IMR-90 (cell line): ENCODE measurements at regions not wholly inside any gene's neighbourhood (a gene's known extent, or its start where the extent isn't known, plus 50 kb on each side); places are given as distances from the start of the nearest gene placed in this dataset.

Source experiments
- ATAC-seq: fragments of 200-7000 bp; cut with Tn5 transposase; 2 replicates; pipeline ENCODE4 v1.9.1; 2020; ENCODE audit warnings: low read depth, mild to moderate bottlenecking, moderate library complexity
- BruUV-seq: library from RNA; stranded (reverse); fragments of 400-500 nt; replicated peaks from 2 replicates; lab custom pipeline; 2021; lab: Mats Ljungman, UMichigan
- CTCF ChIA-PET: fragments of 300-600 bp; formaldehyde crosslinking; extraction: SDS; loops from one replicate; lab custom pipeline; 2021; ENCODE audit warnings: antibody characterized with exemption; lab: Yijun Ruan, JAX
- POLR2A ChIA-PET: fragments of 300-600 bp; sonication (Branson Sonifier 250); formaldehyde crosslinking; loops from one replicate; lab custom pipeline; 2022; ENCODE audit warnings: antibody characterized with exemption; ENCODE audit not compliant: unreplicated experiment; lab: Charles Lee
- DNase-seq: peaks from one replicate; pipeline ENCODE4 v3.0.0; 2013
- H2AFZ ChIP-seq: replicated peaks from 2 replicates; pipeline ENCODE3; 2013; ENCODE audit warnings: low read length, mild to moderate bottlenecking; ENCODE audit not compliant: poor library complexity
- H2AK5ac ChIP-seq: 2 replicates; pipeline ENCODE4 v1.6.1; 2013; ENCODE audit warnings: low read depth, low read length, inconsistent platforms
- H2AK9ac ChIP-seq: replicated peaks from 2 replicates; pipeline ENCODE3; 2013; ENCODE audit warnings: mild to moderate bottlenecking, low read depth, low read length, moderate library complexity; ENCODE audit not compliant: poor library complexity
- H2BK120ac ChIP-seq: 2 replicates; pipeline ENCODE4 v1.6.1; 2013; ENCODE audit warnings: low read depth, low read length, inconsistent platforms
- H2BK15ac ChIP-seq: 3 replicates; pipeline ENCODE4 v1.6.1; 2013; ENCODE audit warnings: low read depth, low read length, inconsistent platforms
- H2BK20ac ChIP-seq: 2 replicates; pipeline ENCODE4 v1.6.1; 2013; ENCODE audit warnings: low read depth, mild to moderate bottlenecking, inconsistent platforms, low read length, moderate library complexity
- H2BK5ac ChIP-seq: 2 replicates; pipeline ENCODE4 v1.6.1; 2013; ENCODE audit warnings: mild to moderate bottlenecking, low read depth, low read length, inconsistent platforms; ENCODE audit not compliant: poor library complexity, severe bottlenecking
- H3K14ac ChIP-seq: replicated peaks from 2 replicates; pipeline ENCODE4 v1.6.1; 2013; ENCODE audit warnings: low read depth, low read length, inconsistent platforms
- H3K18ac ChIP-seq: 2 replicates; pipeline ENCODE4 v1.6.1; 2013; ENCODE audit warnings: low read depth, low read length, control low read depth
- H3K23ac ChIP-seq: 2 replicates; pipeline ENCODE4 v1.6.1; 2013; ENCODE audit warnings: low read depth, low read length, inconsistent platforms
- H3K27ac ChIP-seq: 2 replicates; pipeline ENCODE4 v1.5.1; 2013; ENCODE audit warnings: mild to moderate bottlenecking, control low read depth, low read length; ENCODE audit not compliant: insufficient read depth
- H3K27me3 ChIP-seq: 2 replicates; pipeline ENCODE4 v1.6.1; 2013; ENCODE audit warnings: low read length; ENCODE audit not compliant: control insufficient read depth, insufficient read depth
- H3K36me3 ChIP-seq: 2 replicates; pipeline ENCODE4 v1.6.1; 2013; ENCODE audit warnings: low read length, mixed read lengths; ENCODE audit not compliant: control insufficient read depth, insufficient read depth
- H3K4ac ChIP-seq: 2 replicates; pipeline ENCODE4 v1.6.1; 2013; ENCODE audit warnings: low read depth, low read length, inconsistent platforms
- H3K4me1 ChIP-seq: 2 replicates; pipeline ENCODE4 v1.6.1; 2013; ENCODE audit warnings: low read length, mixed read lengths; ENCODE audit not compliant: control insufficient read depth, insufficient read depth
- H3K4me2 ChIP-seq: 2 replicates; pipeline ENCODE4 v1.6.1; 2013; ENCODE audit warnings: low read depth, mild to moderate bottlenecking, control low read depth, low read length, moderate library complexity
- H3K4me3 ChIP-seq: 2 replicates; pipeline ENCODE4 v1.5.1; 2013; ENCODE audit warnings: low read depth, mild to moderate bottlenecking, control low read depth, low read length, moderate library complexity; ENCODE audit not compliant: insufficient read depth
- H3K56ac ChIP-seq: 2 replicates; pipeline ENCODE4 v1.6.1; 2013; ENCODE audit warnings: low read length, inconsistent platforms; ENCODE audit not compliant: insufficient read depth; ENCODE audit errors: extremely low read depth
- H3K79me1 ChIP-seq, 2 experiments: 2 replicates each; pipeline ENCODE4 v1.6.1; 2013; ENCODE audit warnings: low read length in 2 of 2, inconsistent platforms in 1 of 2, low read depth in 1 of 2
- H3K9ac ChIP-seq: 2 replicates; pipeline ENCODE4 v1.6.1; 2013; ENCODE audit warnings: low read depth, low read length, control low read depth
- H3K9me1 ChIP-seq: 2 replicates; pipeline ENCODE4 v1.6.1; 2013; ENCODE audit warnings: low read length, inconsistent platforms; ENCODE audit not compliant: insufficient read depth
- H3K9me3 ChIP-seq: 2 replicates; pipeline ENCODE4 v1.6.1; 2013; ENCODE audit warnings: low read length; ENCODE audit not compliant: control insufficient read depth, insufficient read depth
- H4K20me1 ChIP-seq: 2 replicates; pipeline ENCODE4 v1.6.1; 2013; ENCODE audit warnings: low read length, inconsistent platforms; ENCODE audit not compliant: insufficient read depth
- H4K5ac ChIP-seq: 2 replicates; pipeline ENCODE4 v1.6.1; 2013; ENCODE audit warnings: mild to moderate bottlenecking, low read depth, low read length, control low read depth
- H4K8ac ChIP-seq, 2 experiments: 2 replicates each; pipeline ENCODE4 v1.6.1; 2013; ENCODE audit warnings: low read depth in 2 of 2, low read length in 2 of 2, control low read depth in 1 of 2, inconsistent platforms in 1 of 2
- H4K91ac ChIP-seq: 2 replicates; pipeline ENCODE4 v1.6.1; 2013; ENCODE audit warnings: low read depth, low read length, inconsistent platforms; ENCODE audit not compliant: insufficient read depth
- BHLHE40 ChIP-seq: fragments of 150-350 bp; IDR thresholded peaks from 2 replicates; pipeline ENCODE4 v1.6.1; 2016; ENCODE audit warnings: mild to moderate bottlenecking, low read depth, low read length
- CEBPB ChIP-seq: IDR thresholded peaks from 2 replicates; pipeline ENCODE4 v1.6.1; 2012; ENCODE audit warnings: low read depth, low read length, improper control_type of control experiment
- CHD1 ChIP-seq: IDR thresholded peaks from 2 replicates; pipeline ENCODE4 v1.6.1; 2012; ENCODE audit warnings: low read depth, low read length, improper control_type of control experiment
- CTCF ChIP-seq: conservative IDR thresholded peaks from 2 replicates; pipeline ENCODE4 v1.5.1; 2012; ENCODE audit warnings: mild to moderate bottlenecking, low read depth, low read length, improper control_type of control experiment
- ELK1 ChIP-seq: fragments of 150-350 bp; IDR thresholded peaks from 2 replicates; pipeline ENCODE4 v1.6.1; 2016; ENCODE audit warnings: low read depth, mild to moderate bottlenecking, low read length, moderate library complexity, borderline replicate concordance
- MXI1 ChIP-seq: IDR thresholded peaks from 2 replicates; pipeline ENCODE4 v1.6.1; 2012; ENCODE audit warnings: low read depth, mild to moderate bottlenecking, low read length, moderate library complexity, borderline replicate concordance
- NFE2L2 ChIP-seq: fragments of 150-350 bp; IDR thresholded peaks from 2 replicates; pipeline ENCODE4 v1.6.1; 2016; ENCODE audit warnings: low read depth, mild to moderate bottlenecking, low read length
- POLR2A ChIP-seq: IDR thresholded peaks from 2 replicates; pipeline ENCODE4 v1.6.1; 2012; ENCODE audit warnings: mild to moderate bottlenecking, low read depth, low read length
- RAD21 ChIP-seq: IDR thresholded peaks from 2 replicates; pipeline ENCODE4 v1.6.1; 2012; ENCODE audit warnings: low read length, improper control_type of control experiment
- RCOR1 ChIP-seq: IDR thresholded peaks from 2 replicates; pipeline ENCODE4 v1.6.1; 2012; ENCODE audit warnings: mild to moderate bottlenecking, low read length, improper control_type of control experiment; ENCODE audit not compliant: insufficient replicate concordance
- SMC3 ChIP-seq: fragments of 150-350 bp; IDR thresholded peaks from 2 replicates; pipeline ENCODE4 v1.6.1; 2016; ENCODE audit warnings: low read depth, mild to moderate bottlenecking, antibody characterized with exemption, low read length, moderate library complexity
- WGBS, 2 experiments: methylation state at CpG; one replicate each; pipeline versions ENCODE4 v1.1.5 to v1.1.7; 2013; ENCODE audit warnings: missing lambda C conversion rate in 2 of 2; ENCODE audit not compliant: insufficient read length in 1 of 2; ENCODE audit errors: extremely low coverage in 2 of 2; 5-methylcytosine and 5-hydroxymethylcytosine counted together
- dilution Hi-C: fragments of 300-500 bp; cut with HindIII; formaldehyde crosslinking; loops from one replicate; pipeline ENCODE4 v1.14.3; 2018; ENCODE audit warnings: low sequenced_read_pairs; ENCODE audit not compliant: unreplicated experiment
- in situ Hi-C: fragments of 300-500 bp; cut with MboI; formaldehyde crosslinking; loops from 3 replicates; pipeline ENCODE4 v1.14.3; 2019; ENCODE audit warnings: low sequenced_read_pairs, inconsistent platforms, mixed read lengths
- intact Hi-C: fragments of 100-400 bp; cut with micrococcal nuclease; formaldehyde crosslinking; loops from 2 replicates; pipeline ENCODE4 v1.10.0; 2022

GRCh38 chr9:115333277-115334070 lies 215.5 kb upstream of the TNC start (continued):
- TF ChIP-seq CHD1 (no peak), CEBPB (no peak)

GRCh38 chr9:115335439-115335838 lies 217.5 kb upstream of the TNC start:
- DNase-seq (no peak), ATAC-seq (no peak)
- Histone ChIP-seq H2BK20ac (no peak overlapping the region), H3K23ac (no peak overlapping the region), H4K20me1 (no peaks in the 10 kb centered on the region), H3K36me3 (no peaks in the 10 kb centered on the region), H2AK9ac (no peak overlapping the region), H3K14ac (no peak overlapping the region), H4K8ac (no peak overlapping the region), H3K79me1 (no peaks in the 10 kb centered on the region), H2BK5ac (no peak overlapping the region), H3K4ac (no peak overlapping the region), H3K56ac (no peak overlapping the region), H3K9me1 (no peaks in the 10 kb centered on the region), H2AK5ac (no peak overlapping the region), H3K27me3 (peaks cover 6% of the 10 kb centered on the region), H2AFZ (no peak overlapping the region), H3K4me1 (no peaks in the 10 kb centered on the region), H3K4me2 (no peak overlapping the region), H3K18ac (no peak overlapping the region), H3K9ac (no peak overlapping the region), H4K91ac (no peak overlapping the region), H3K4me3 (no peak overlapping the region), H4K5ac (no peak overlapping the region), H2BK15ac (no peak overlapping the region), H3K9me3 (no peaks in the 10 kb centered on the region; the same call in none of the 2 replicates), H2BK120ac (no peak overlapping the region), H3K27ac (no peak overlapping the region)
- ChIA-PET POLR2A (no interaction called here), CTCF (no interaction called here)
- BruUV-seq = no TSS peak
- dilution Hi-C loops (no loop called here), intact Hi-C loops (no loop called here), in situ Hi-C loops (no loop called here)
- no CpG with 5 or more reads among the region's 5 CpGs for WGBS, 2 experiments
- TF ChIP-seq CTCF (no peak), POLR2A (no peak), RCOR1 (no peak), BHLHE40 (no peak), SMC3 (no peak), MXI1 (no peak), NFE2L2 (no peak), ELK1 (no peak), RAD21 (no peak), CHD1 (no peak)
